Stomach (tissue), 4 donors: ENCODE measurements at regions not wholly inside any gene's neighbourhood (a gene's known extent, or its start where the extent isn't known, plus 50 kb on each side); places are given as distances from the start of the nearest gene placed in this dataset.
"Not testable (repeated sequence)": the region's sequence is repeated elsewhere in the genome, so short reads cannot be mapped to it uniquely, and the experiment has no call there.

ENCODE experiments used
- CTCF ChIP-seq, 7 experiments: fragments of 450-650 bp in 4 of 7; fragments of 200-600 bp in 3 of 7; sonication (generic) in 3 of 7; IDR thresholded peaks; one replicate each; pipeline ENCODE4 v1.5.1; 2016 to 2019; ENCODE audit warnings: antibody characterized with exemption in 7 of 7, control low read depth in 2 of 7, mild to moderate bottlenecking in 1 of 7
- EP300 ChIP-seq: sonication (generic); formaldehyde crosslinking; IDR thresholded peaks from one replicate; pipeline ENCODE4 v1.6.1; 2017; ENCODE audit warnings: antibody characterized with exemption
- POLR2A ChIP-seq, 4 donors: fragments of 450-650 bp; IDR thresholded peaks; one replicate each; pipeline ENCODE4 v1.6.1; 2016; ENCODE audit warnings: antibody characterized with exemption in 4 of 4, control low read depth in 2 of 4, mild to moderate bottlenecking in 1 of 4, moderate library complexity in 1 of 4

GRCh38 chr12:76175946-76176345, 91.5 kb upstream of the NAP1L1 start:
- not testable (repeated sequence) for TF ChIP-seq EP300; CTCF (IDR thresholded peaks at IDR 0.05); POLR2A (IDR thresholded peaks at IDR 0.05)
